ENCODE measurements at regions not wholly inside any gene's neighbourhood (a gene's known extent, or its start where the extent isn't known, plus 50 kb on each side); places are given as distances from the start of the nearest gene placed in this dataset.

- no peak for TF ChIP-seq EZH2 (IDR thresholded peaks at IDR 0.05; ENCODE audit: insufficient read depth, low read length)
- no peak for TF ChIP-seq CTCF (IDR thresholded peaks at IDR 0.05; ENCODE audit: insufficient read depth, low read depth, low read length)
Measured at GRCh38 chr13:58032676-58033460, 401.3 kb downstream of the PCDH17 start.
